ENCODE measurements at regions not wholly inside any gene's neighbourhood (a gene's known extent, or its start where the extent isn't known, plus 50 kb on each side); places are given as distances from the start of the nearest gene placed in this dataset.

GRCh38 chr3:44128057-44128775 lies 113.5 kb upstream of the TOPAZ1 start:
- Mint-ChIP-seq H3K9me3 (no peaks in the 10 kb centered on the region), H3K4me3 (no peak overlapping the region), H3K27me3 (ENCODE audit: low read depth in 2 of 2) (peaks cover 0 to 2% of the 10 kb centered on the region in 2 donors), H3K27ac (no peak overlapping the region), H3K4me1 (no peaks in the 10 kb centered on the region), H3K36me3 (no peaks in the 10 kb centered on the region)
- H3K27me3 ChIP-seq (ENCODE audit: control insufficient read depth, insufficient read depth, low read length): no peaks in the 10 kb centered on the region
- no peak overlapping the region for H3K4me3 ChIP-seq (ENCODE audit: low read length)
- DNase-seq (no peak), ATAC-seq (no peak)
- no peak overlapping the region for H3K27ac ChIP-seq (ENCODE audit: low read length)
- H3K36me3 ChIP-seq (ENCODE audit: control insufficient read depth, insufficient read depth, low read length): no peaks in the 10 kb centered on the region
- peaks cover 9% of the 10 kb centered on the region for H3K4me1 ChIP-seq (ENCODE audit: control insufficient read depth, insufficient read depth, low read length)
- TF ChIP-seq, protein P1, sequence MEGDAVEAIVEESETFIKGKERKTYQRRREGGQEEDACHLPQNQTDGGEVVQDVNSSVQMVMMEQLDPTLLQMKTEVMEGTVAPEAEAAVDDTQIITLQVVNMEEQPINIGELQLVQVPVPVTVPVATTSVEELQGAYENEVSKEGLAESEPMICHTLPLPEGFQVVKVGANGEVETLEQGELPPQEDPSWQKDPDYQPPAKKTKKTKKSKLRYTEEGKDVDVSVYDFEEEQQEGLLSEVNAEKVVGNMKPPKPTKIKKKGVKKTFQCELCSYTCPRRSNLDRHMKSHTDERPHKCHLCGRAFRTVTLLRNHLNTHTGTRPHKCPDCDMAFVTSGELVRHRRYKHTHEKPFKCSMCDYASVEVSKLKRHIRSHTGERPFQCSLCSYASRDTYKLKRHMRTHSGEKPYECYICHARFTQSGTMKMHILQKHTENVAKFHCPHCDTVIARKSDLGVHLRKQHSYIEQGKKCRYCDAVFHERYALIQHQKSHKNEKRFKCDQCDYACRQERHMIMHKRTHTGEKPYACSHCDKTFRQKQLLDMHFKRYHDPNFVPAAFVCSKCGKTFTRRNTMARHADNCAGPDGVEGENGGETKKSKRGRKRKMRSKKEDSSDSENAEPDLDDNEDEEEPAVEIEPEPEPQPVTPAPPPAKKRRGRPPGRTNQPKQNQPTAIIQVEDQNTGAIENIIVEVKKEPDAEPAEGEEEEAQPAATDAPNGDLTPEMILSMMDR (IDR thresholded peaks at IDR 0.05): no peak
- H3K9me3 ChIP-seq (ENCODE audit: control insufficient read depth, insufficient read depth, low read length): no peaks in the 10 kb centered on the region
- intact Hi-C loops (cut with micrococcal nuclease): no loop called here
- 80% methylated on average over 4 of the region's 7 CpGs for WGBS (ENCODE audit: insufficient coverage)

GRCh38 chr3:44130249-44130648 lies 111.4 kb upstream of the TOPAZ1 start:
- Mint-ChIP-seq H3K4me3 (no peak overlapping the region), H3K4me1 (no peaks in the 10 kb centered on the region), H3K27ac (no peak overlapping the region), H3K9me3 (no peaks in the 10 kb centered on the region), H3K27me3 (ENCODE audit: low read depth in 2 of 2) (peaks cover 2 to 15% of the 10 kb centered on the region in 2 donors), H3K36me3 (no peaks in the 10 kb centered on the region)
- H3K36me3 ChIP-seq (ENCODE audit: control insufficient read depth, insufficient read depth, low read length): no peaks in the 10 kb centered on the region
- ATAC-seq (no peak), DNase-seq (no peak)
- intact Hi-C loops (cut with micrococcal nuclease): no loop called here
- H3K4me3 ChIP-seq (ENCODE audit: low read length): no peak overlapping the region
- peaks cover 9% of the 10 kb centered on the region for H3K4me1 ChIP-seq (ENCODE audit: control insufficient read depth, insufficient read depth, low read length)
- H3K27ac ChIP-seq (ENCODE audit: low read length): no peak overlapping the region
- no peaks in the 10 kb centered on the region for H3K27me3 ChIP-seq (ENCODE audit: control insufficient read depth, insufficient read depth, low read length)
- TF ChIP-seq, protein P1 (IDR thresholded peaks at IDR 0.05): no peak
- WGBS (ENCODE audit: insufficient coverage): 26% methylated on average over 4 of the region's 4 CpGs
- no peaks in the 10 kb centered on the region for H3K9me3 ChIP-seq (ENCODE audit: control insufficient read depth, insufficient read depth, low read length)

- H3K4me1 ChIP-seq (ENCODE audit: control insufficient read depth, insufficient read depth, low read length): peaks cover 9% of the 10 kb centered on the region
- intact Hi-C loops (cut with micrococcal nuclease): no loop called here
- Mint-ChIP-seq H3K4me1 (no peaks in the 10 kb centered on the region), H3K36me3 (no peaks in the 10 kb centered on the region), H3K27me3 (ENCODE audit: low read depth in 2 of 2) (peaks cover 5 to 29% of the 10 kb centered on the region in 2 donors), H3K27ac (no peak overlapping the region), H3K4me3 (no peak overlapping the region), H3K9me3 (no peaks in the 10 kb centered on the region)
- ATAC-seq (no peak), DNase-seq (no peak)
- no peaks in the 10 kb centered on the region for H3K36me3 ChIP-seq (ENCODE audit: control insufficient read depth, insufficient read depth, low read length)
- no peak overlapping the region for H3K4me3 ChIP-seq (ENCODE audit: low read length)
- H3K27ac ChIP-seq (ENCODE audit: low read length): no peak overlapping the region
- no peaks in the 10 kb centered on the region for H3K9me3 ChIP-seq (ENCODE audit: control insufficient read depth, insufficient read depth, low read length)
- TF ChIP-seq, protein P1 (IDR thresholded peaks at IDR 0.05): no peak
- H3K27me3 ChIP-seq (ENCODE audit: control insufficient read depth, insufficient read depth, low read length): no peaks in the 10 kb centered on the region
- WGBS (ENCODE audit: insufficient coverage): 89% methylated on average over 4 of the region's 4 CpGs
Observed at GRCh38 chr3:44132061-44132460, 109.6 kb upstream of the TOPAZ1 start.

DNA sequence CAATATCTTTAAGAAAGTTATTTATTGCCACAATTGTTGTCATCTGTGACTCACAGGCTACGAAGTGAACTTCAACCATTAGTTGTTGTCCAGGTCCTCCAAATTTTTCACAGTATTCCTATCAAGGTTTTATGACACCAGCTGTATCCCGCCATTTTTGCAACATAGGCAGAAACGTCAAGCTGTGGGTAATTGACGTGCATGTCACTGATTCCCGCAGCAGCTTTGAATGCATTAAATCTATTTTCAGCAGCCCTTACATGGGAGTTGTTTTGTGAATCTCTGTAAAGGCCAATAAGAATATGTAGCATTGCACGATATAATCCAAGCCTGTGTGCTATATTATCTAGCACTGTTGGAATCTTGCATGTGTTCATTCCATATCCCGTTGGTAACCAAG lies 109.1 kb upstream of the TOPAZ1 start:
- no peaks in the 10 kb centered on the region for H3K36me3 Mint-ChIP-seq
- H3K27me3 Mint-ChIP-seq (ENCODE audit: low read depth in 2 of 2): peaks cover 5 to 29% of the 10 kb centered on the region in 2 donors

More for the DNA sequence above, 109.1 kb upstream of the TOPAZ1 start:
- DNase-seq (no peak), ATAC-seq (no peak)
- intact Hi-C loops (cut with micrococcal nuclease): no loop called here
- Histone ChIP-seq H3K36me3 (ENCODE audit: control insufficient read depth, insufficient read depth, low read length) (no peaks in the 10 kb centered on the region), H3K4me1 (ENCODE audit: control insufficient read depth, insufficient read depth, low read length) (peaks cover 9% of the 10 kb centered on the region), H3K27me3 (ENCODE audit: control insufficient read depth, insufficient read depth, low read length) (no peaks in the 10 kb centered on the region), H3K27ac (ENCODE audit: low read length) (no peak overlapping the region), H3K4me3 (ENCODE audit: low read length) (no peak overlapping the region), H3K9me3 (ENCODE audit: control insufficient read depth, insufficient read depth, low read length) (no peaks in the 10 kb centered on the region)
- H3K27ac Mint-ChIP-seq: no peak overlapping the region
- no peaks in the 10 kb centered on the region for H3K4me1 Mint-ChIP-seq
- no peak overlapping the region for H3K4me3 Mint-ChIP-seq
- H3K9me3 Mint-ChIP-seq: no peaks in the 10 kb centered on the region
- TF ChIP-seq, protein P1 (IDR thresholded peaks at IDR 0.05): no peak
- 89% methylated on average over 7 of the region's 7 CpGs for WGBS (ENCODE audit: insufficient coverage)
